ENCODE measurements at regions not wholly inside any gene's neighbourhood (a gene's known extent, or its start where the extent isn't known, plus 50 kb on each side); places are given as distances from the start of the nearest gene placed in this dataset.

DNA sequence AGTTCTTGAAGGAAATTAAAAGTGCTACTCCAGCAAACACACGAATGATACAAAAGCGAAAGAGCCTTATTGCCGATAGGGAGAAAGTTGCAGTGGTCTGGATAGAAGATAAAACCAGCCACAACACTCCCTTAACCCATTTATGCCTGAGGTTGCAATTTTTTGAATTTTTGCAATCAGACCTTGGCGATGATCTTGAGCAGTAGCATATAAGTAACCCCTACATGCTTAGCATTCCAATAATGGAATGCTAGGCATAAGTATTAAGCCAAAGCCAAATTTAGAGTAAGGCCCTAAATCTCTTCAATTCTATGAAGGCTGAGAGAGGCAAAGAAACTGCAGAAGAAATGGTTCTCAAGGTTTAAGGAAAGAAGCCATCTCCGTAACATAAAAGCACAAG lies 153.5 kb downstream of the SLC28A3 start:
- Histone ChIP-seq H3K9me3 (ENCODE audit: control insufficient read depth, insufficient read depth, low read length) (no peaks in the 10 kb centered on the region), H2BK15ac (ENCODE audit: low read depth, low read length) (no peak overlapping the region), H4K5ac (ENCODE audit: low read depth, low read length) (no peak overlapping the region), H2BK120ac (ENCODE audit: low read depth, low read length) (peak overlapping the region; percentile 57; the same call in 1 of the 2 replicates), H3K9ac (ENCODE audit: low read depth, low read length) (peak overlapping the region; percentile 44; the same call in 1 of the 2 replicates), H3K79me1 (ENCODE audit: low read depth in 1 of 2, low read length in 2 of 2) (no peaks in the 10 kb centered on the region), H3K14ac (replicated peaks; ENCODE audit: low read depth, low read length) (no peak overlapping the region), H3K18ac (ENCODE audit: low read depth, low read length) (peak overlapping the region; percentile 34), H2AK9ac (replicated peaks; ENCODE audit: low read depth, low read length, poor library complexity) (no peak overlapping the region), H3K9me1 (ENCODE audit: insufficient read depth, low read length) (no peaks in the 10 kb centered on the region), H4K91ac (ENCODE audit: insufficient read depth, low read depth, low read length) (no peak overlapping the region), H3K36me3 (ENCODE audit: control insufficient read depth, insufficient read depth, low read length) (no peaks in the 10 kb centered on the region), H4K20me1 (ENCODE audit: insufficient read depth, low read length) (no peaks in the 10 kb centered on the region), H3K4me3 (ENCODE audit: insufficient read depth, low read depth, low read length) (no peak overlapping the region), H4K8ac (ENCODE audit: low read depth in 2 of 2, low read length in 2 of 2) (0 out of 4 replicates have a peak overlapping the region, but pooled peaks of 1 of the 2 experiments have one; percentile 25), H2AK5ac (ENCODE audit: low read depth, low read length) (no peak overlapping the region), H3K27ac (ENCODE audit: insufficient read depth, low read length) (peak overlapping the region; percentile 42; the same call in 1 of the 2 replicates), H3K4me2 (ENCODE audit: low read depth, low read length) (no peak overlapping the region), H2BK5ac (ENCODE audit: low read depth, low read length, poor library complexity, severe bottlenecking) (no peak overlapping the region), H2BK20ac (ENCODE audit: low read depth, low read length) (0 out of 2 replicates have a peak overlapping the region, but pooled peaks have one; percentile 14), H2AFZ (replicated peaks; ENCODE audit: low read length, poor library complexity) (no peak overlapping the region), H3K4me1 (ENCODE audit: control insufficient read depth, insufficient read depth, low read length) (peaks cover 2% of the 10 kb centered on the region; the same call in 1 of the 2 replicates), H3K23ac (ENCODE audit: low read depth, low read length) (no peak overlapping the region), H3K56ac (ENCODE audit: extremely low read depth, insufficient read depth, low read length) (no peak overlapping the region), H3K27me3 (ENCODE audit: control insufficient read depth, insufficient read depth, low read length) (peaks cover 1% of the 10 kb centered on the region; the same call in 1 of the 2 replicates), H3K4ac (ENCODE audit: low read depth, low read length) (no peak overlapping the region; the same call in 1 of the 2 replicates)
- no TSS peak for BruUV-seq (replicated peaks)
- no peak for DNase-seq
- CTCF ChIA-PET, result no interaction called here
- ATAC-seq (ENCODE audit: low read depth), result peak; percentile 67
- dilution Hi-C loops (cut with HindIII; ENCODE audit: low sequenced_read_pairs, unreplicated experiment) (no loop called here), in situ Hi-C loops (cut with MboI; ENCODE audit: low sequenced_read_pairs) (no loop called here), intact Hi-C loops (cut with micrococcal nuclease) (loop anchor here (5.0 kb wide), 1 partner anchor 50 kb away; no protein-coding TSS in a partner anchor)
- 83% methylated on average over 1 of the region's 5 CpGs; no CpG with 5 or more reads in 1 of the 2 experiments for WGBS, 2 experiments (ENCODE audit: extremely low coverage in 2 of 2, insufficient read length in 1 of 2)
- TF ChIP-seq NFE2L2 (IDR thresholded peaks at IDR 0.05; ENCODE audit: low read depth, low read length) (no peak), MAFK (IDR thresholded peaks at IDR 0.05; ENCODE audit: low read depth, low read length) (0 out of 2 replicates have a peak, but pooled peaks have one; percentile 4)
- POLR2A ChIA-PET (ENCODE audit: unreplicated experiment), result no interaction called here
